SW480 (cell line): ENCODE measurements at regions not wholly inside any gene's neighbourhood (a gene's known extent, or its start where the extent isn't known, plus 50 kb on each side); places are given as distances from the start of the nearest gene placed in this dataset.
"Not testable (repeated sequence)": the region's sequence is repeated elsewhere in the genome, so short reads cannot be mapped to it uniquely, and the experiment has no call there.

Experiments used
- DNase-seq: peaks from one replicate; pipeline ENCODE4 v3.0.0-alpha.2; 2016; ENCODE audit warnings: low spot score

GRCh38 chr10:31187607-31188210, 131.3 kb upstream of the ZEB1 start:
- DNase-seq = no peak

GRCh38 chr10:31188792-31189406, 130.1 kb upstream of the ZEB1 start:
- no peak for DNase-seq

GRCh38 chr10:31190488-31190887, 128.5 kb upstream of the ZEB1 start:
- no peak for DNase-seq

- no peak for DNase-seq
These were observed 126.5 kb upstream of the ZEB1 start for GRCh38 chr10:31192475-31192874.

- DNase-seq = no peak
These were observed 124.0 kb upstream of the ZEB1 start for GRCh38 chr10:31194986-31195385.

GRCh38 chr10:31197886-31198285, 121.1 kb upstream of the ZEB1 start:
- DNase-seq = no peak

GRCh38 chr10:31204090-31204489, 114.9 kb upstream of the ZEB1 start:
- no peak for DNase-seq

- DNase-seq = no peak
These were observed 111.4 kb upstream of the ZEB1 start for GRCh38 chr10:31207636-31208035.

- no peak for DNase-seq
These were observed 109.5 kb upstream of the ZEB1 start for GRCh38 chr10:31209478-31209877.

- DNase-seq = no peak
These were observed 108.8 kb upstream of the ZEB1 start for GRCh38 chr10:31210190-31210589.

GRCh38 chr10:31213959-31214358, 105.1 kb upstream of the ZEB1 start:
- DNase-seq = no peak

GRCh38 chr10:31215052-31215451, 104.0 kb upstream of the ZEB1 start:
- DNase-seq = no peak

- DNase-seq = no peak
These were observed 99.7 kb upstream of the ZEB1 start for GRCh38 chr10:31219306-31219705.

GRCh38 chr10:31228780-31229179, 90.2 kb upstream of the ZEB1 start:
- DNase-seq = not testable (repeated sequence)

GRCh38 chr10:31239961-31240360, 79.1 kb upstream of the ZEB1 start:
- no peak for DNase-seq

- peak; percentile 94 for DNase-seq
These were observed 76.1 kb upstream of the ZEB1 start for GRCh38 chr10:31242902-31243301.

- DNase-seq = not testable (repeated sequence)
These were observed 67.9 kb upstream of the ZEB1 start for GRCh38 chr10:31251118-31251517.

- DNase-seq = no peak
These were observed 65.8 kb upstream of the ZEB1 start for GRCh38 chr10:31253237-31253636.

- DNase-seq = no peak
These were observed 57.3 kb upstream of the ZEB1 start for GRCh38 chr10:31261511-31262311.

- no peak for DNase-seq
These were observed 56.3 kb upstream of the ZEB1 start for GRCh38 chr10:31262672-31263071.

GRCh38 chr10:31263903-31264302, 55.1 kb upstream of the ZEB1 start:
- no peak for DNase-seq

GRCh38 chr10:31268444-31269303, 50.3 kb upstream of the ZEB1 start:
- DNase-seq = no peak
